CD1c-positive myeloid dendritic cell (primary cell): ENCODE measurements at regions not wholly inside any gene's neighbourhood (a gene's known extent, or its start where the extent isn't known, plus 50 kb on each side); places are given as distances from the start of the nearest gene placed in this dataset.
A peak's percentile ranks its signal among the peaks of the same experiment; 100 is the strongest.
"Not testable (repeated sequence)": the region's sequence is repeated elsewhere in the genome, so short reads cannot be mapped to it uniquely, and the experiment has no call there.

ENCODE experiments used
- DNase-seq: peaks from one replicate; pipeline ENCODE4 v3.0.0-alpha.2; 2016; ENCODE audit errors: extremely low spot score

- DNase-seq = no peak
These were observed 100.7 kb downstream of the SLC16A1 start for GRCh38 chr1:112855152-112855828.

- DNase-seq = not testable (repeated sequence)
These were observed 101.5 kb downstream of the SLC16A1 start for GRCh38 chr1:112854368-112854984.

- not testable (repeated sequence) for DNase-seq
These were observed 102.1 kb downstream of the SLC16A1 start for GRCh38 chr1:112853915-112854314.

GRCh38 chr1:112852934-112853333 is 103.1 kb downstream of the SLC16A1 start:
- no peak for DNase-seq

- DNase-seq = no peak
These were observed 103.7 kb downstream of the SLC16A1 start for GRCh38 chr1:112852276-112852675.

GRCh38 chr1:112850034-112850757 is 105.8 kb downstream of the SLC16A1 start:
- no peak for DNase-seq

GRCh38 chr1:112849425-112850033 is 106.5 kb downstream of the SLC16A1 start:
- DNase-seq = no peak

- DNase-seq = peak; percentile 77
These were observed 114.2 kb downstream of the SLC16A1 start for GRCh38 chr1:112841825-112842224.

- DNase-seq = peak; percentile 67
These were observed 115.1 kb downstream of the SLC16A1 start for GRCh38 chr1:112840631-112841624.

- no peak for DNase-seq
These were observed 119.4 kb downstream of the SLC16A1 start for GRCh38 chr1:112836642-112837041.

GRCh38 chr1:112833806-112834205 is 118.7 kb upstream of the PPM1J start:
- DNase-seq = no peak

- not testable (repeated sequence) for DNase-seq
These were observed 117.1 kb upstream of the PPM1J start for GRCh38 chr1:112832259-112832658.

GRCh38 chr1:112829691-112830090 is 114.6 kb upstream of the PPM1J start:
- DNase-seq = not testable (repeated sequence)

GRCh38 chr1:112828716-112829115 is 113.6 kb upstream of the PPM1J start:
- DNase-seq = no peak

- DNase-seq = not testable (repeated sequence)
These were observed 112.3 kb upstream of the PPM1J start for GRCh38 chr1:112827391-112827790.

GRCh38 chr1:112826217-112826944 is 111.2 kb upstream of the PPM1J start:
- no peak for DNase-seq

- not testable (repeated sequence) for DNase-seq
These were observed 110.6 kb upstream of the PPM1J start for GRCh38 chr1:112825563-112826216.

GRCh38 chr1:112825075-112825474 is 109.9 kb upstream of the PPM1J start:
- DNase-seq = not testable (repeated sequence)

GRCh38 chr1:112821307-112822063 is 106.4 kb upstream of the PPM1J start:
- DNase-seq = not testable (repeated sequence)
